Keratinocyte (primary cell): ENCODE measurements at regions not wholly inside any gene's neighbourhood (a gene's known extent, or its start where the extent isn't known, plus 50 kb on each side); places are given as distances from the start of the nearest gene placed in this dataset.
A peak's percentile ranks its signal among the peaks of the same experiment; 100 is the strongest.
"Not testable (repeated sequence)": the region's sequence is repeated elsewhere in the genome, so short reads cannot be mapped to it uniquely, and the experiment has no call there.

Experiments used
- DNase-seq: peaks from one replicate; pipeline ENCODE4 v3.0.0-alpha.2; 2011; ENCODE audit warnings: low read depth, missing footprints, low spot score
- FAIRE-seq: peaks from 2 replicates; lab custom pipeline; 2011; peaks lifted over from hg19 to GRCh38; lab: Jason Lieb, UNC
- H2AFZ ChIP-seq: 2 replicates; pipeline ENCODE4 v1.6.0; 2012; ENCODE audit warnings: low read length, control low read depth, inconsistent platforms; ENCODE audit not compliant: control insufficient read depth
- H3K27ac ChIP-seq: 2 replicates; pipeline ENCODE4 v1.5.1; 2011; ENCODE audit warnings: low read length; ENCODE audit not compliant: control insufficient read depth, insufficient read depth
- H3K27me3 ChIP-seq: 3 replicates; pipeline ENCODE4 v1.6.0; 2011; ENCODE audit warnings: low read length; ENCODE audit not compliant: control insufficient read depth, insufficient read depth; ENCODE audit errors: extremely low read depth
- H3K36me3 ChIP-seq, 2 experiments: 2 replicates in 1 of 2; 3 replicates in 1 of 2; pipeline ENCODE4 v1.5.1; 2011; ENCODE audit warnings: low read length in 2 of 2, mild to moderate bottlenecking in 1 of 2; ENCODE audit not compliant: control insufficient read depth in 2 of 2, insufficient read depth in 2 of 2; ENCODE audit errors: extremely low read depth in 1 of 2
- H3K4me1 ChIP-seq: 3 replicates; pipeline ENCODE4 v1.5.1; 2011; ENCODE audit warnings: low read length; ENCODE audit not compliant: control insufficient read depth, insufficient read depth; ENCODE audit errors: extremely low read depth
- H3K4me2 ChIP-seq: 3 replicates; pipeline ENCODE4 v1.6.0; 2011; ENCODE audit warnings: low read depth, low read length; ENCODE audit not compliant: control insufficient read depth, insufficient read depth; ENCODE audit errors: extremely low read depth
- H3K4me3 ChIP-seq, 3 experiments: fragments of 200-600 bp in 1 of 3; sonication (generic) in 1 of 3; 2 replicates in 2 of 3; 3 replicates in 1 of 3; pipeline ENCODE4 v1.5.1; 2011 to 2016; ENCODE audit warnings: low read length in 3 of 3, mild to moderate bottlenecking in 3 of 3, control low read depth in 2 of 3, inconsistent platforms in 1 of 3, low read depth in 1 of 3, mixed read lengths in 1 of 3, mixed run types in 1 of 3, moderate library complexity in 1 of 3; ENCODE audit not compliant: control insufficient read depth in 2 of 3, insufficient read depth in 2 of 3; ENCODE audit errors: extremely low read depth in 1 of 3
- H3K79me2 ChIP-seq: 2 replicates; pipeline ENCODE4 v1.6.0; 2012; ENCODE audit warnings: low read length; ENCODE audit not compliant: control insufficient read depth, insufficient read depth
- H3K9ac ChIP-seq: 3 replicates; pipeline ENCODE4 v1.6.0; 2011; ENCODE audit warnings: low read length; ENCODE audit not compliant: control insufficient read depth, insufficient read depth; ENCODE audit errors: extremely low read depth
- H3K9me1 ChIP-seq: 3 replicates; pipeline ENCODE4 v1.6.0; 2011; ENCODE audit warnings: low read length; ENCODE audit not compliant: control insufficient read depth, insufficient read depth; ENCODE audit errors: extremely low read depth
- H3K9me3 ChIP-seq: 2 replicates; pipeline ENCODE4 v1.5.1; 2012; ENCODE audit warnings: low read depth, low read length; ENCODE audit not compliant: control insufficient read depth
- H4K20me1 ChIP-seq: 3 replicates; pipeline ENCODE4 v1.6.0; 2011; ENCODE audit warnings: low read length; ENCODE audit not compliant: control insufficient read depth, insufficient read depth; ENCODE audit errors: extremely low read depth
- CTCF ChIP-seq, 3 experiments: IDR thresholded peaks in 1 of 3; conservative IDR thresholded peaks in 1 of 3; optimal IDR thresholded peaks in 1 of 3; 2 replicates in 2 of 3; 3 replicates in 1 of 3; pipeline versions ENCODE3 to v1.5.1; 2011; ENCODE audit warnings: low read length in 3 of 3, mild to moderate bottlenecking in 3 of 3, moderate library complexity in 2 of 3, control low read depth in 1 of 3, inconsistent platforms in 1 of 3; ENCODE audit not compliant: insufficient read depth in 2 of 3; ENCODE audit errors: extremely low read depth in 1 of 3
- EZH2 ChIP-seq: IDR thresholded peaks from one replicate; pipeline ENCODE4 v1.6.1; 2012; ENCODE audit warnings: inconsistent platforms, mild to moderate bottlenecking, low read length, moderate library complexity
- dilution Hi-C: fragments of 300-500 bp; cut with MboI; formaldehyde crosslinking; loops from one replicate; pipeline ENCODE4 v1.7.0; 2020; ENCODE audit warnings: low sequenced_read_pairs; ENCODE audit not compliant: extremely low pct_ligation_motif_present

- H3K27ac ChIP-seq, result peak overlapping the region; percentile 33
- H3K4me3 ChIP-seq, H4K20me1 ChIP-seq, DNase-seq, H3K9me1 ChIP-seq, H3K9ac ChIP-seq, H3K9me3 ChIP-seq, dilution Hi-C loops, H2AFZ ChIP-seq, H3K27me3 ChIP-seq, H3K79me2 ChIP-seq, H3K36me3 ChIP-seq: not testable (repeated sequence)
- H3K4me1 ChIP-seq, result peaks cover 37% of the 10 kb centered on the region
- peak; percentile 81 for FAIRE-seq
- peak overlapping the region; percentile 45 for H3K4me2 ChIP-seq
These were observed 127.0 kb downstream of the TMX1 start for GRCh38 chr14:51366866-51367599.

GRCh38 chr14:51367600-51367931 lies 127.5 kb downstream of the TMX1 start:
- Histone ChIP-seq H3K79me2 (no peaks in the 10 kb centered on the region), H3K9ac (no peak overlapping the region), H4K20me1 (no peaks in the 10 kb centered on the region), H3K27me3 (no peaks in the 10 kb centered on the region), H3K4me1 (peaks cover 37% of the 10 kb centered on the region), H3K4me2 (peak overlapping the region; percentile 45), H2AFZ (no peak overlapping the region), H3K27ac (peak overlapping the region; percentile 60), H3K9me3 (no peaks in the 10 kb centered on the region), H3K4me3 (no peak overlapping the region), H3K9me1 (no peaks in the 10 kb centered on the region), H3K36me3 (no peaks in the 10 kb centered on the region)
- peak; percentile 61 for DNase-seq
- TF ChIP-seq EZH2 (no peak), CTCF (optimal IDR thresholded peaks at IDR 0.05 in 1 of 3, IDR thresholded peaks at IDR 0.05 in 1 of 3, conservative IDR thresholded peaks at IDR 0.05 in 1 of 3; ENCODE audit: extremely low read depth in 1 of 3, insufficient read depth in 2 of 3, low read length in 3 of 3) (no peak)
- FAIRE-seq, result no peak
- dilution Hi-C loops, result no loop called here

GRCh38 chr14:51368721-51369163 lies 128.7 kb downstream of the TMX1 start:
- H3K9me3 ChIP-seq, result no peaks in the 10 kb centered on the region
- dilution Hi-C loops, result no loop called here
- TF ChIP-seq CTCF (optimal IDR thresholded peaks at IDR 0.05 in 1 of 3, IDR thresholded peaks at IDR 0.05 in 1 of 3, conservative IDR thresholded peaks at IDR 0.05 in 1 of 3; ENCODE audit: extremely low read depth in 1 of 3, insufficient read depth in 2 of 3, low read length in 3 of 3) (no peak), EZH2 (no peak)
- peak overlapping the region; percentile 80 for H3K4me2 ChIP-seq
- no peaks in the 10 kb centered on the region for H3K79me2 ChIP-seq
- H3K27me3 ChIP-seq, result no peaks in the 10 kb centered on the region
- H3K27ac ChIP-seq, result peak overlapping the region; percentile 60
- no peaks in the 10 kb centered on the region for H3K9me1 ChIP-seq
- peaks cover 37% of the 10 kb centered on the region for H3K4me1 ChIP-seq
- peak overlapping the region; percentile 3 for H3K9ac ChIP-seq
- FAIRE-seq (peak; percentile 94), DNase-seq (no peak)
- H2AFZ ChIP-seq, result peak overlapping the region; percentile 41
- H4K20me1 ChIP-seq, result no peaks in the 10 kb centered on the region
- H3K36me3 ChIP-seq, result no peaks in the 10 kb centered on the region
- H3K4me3 ChIP-seq, result peak overlapping the region in 1 of 3 experiments; percentile 19
